ENCODE measurements at regions not wholly inside any gene's neighbourhood (a gene's known extent, or its start where the extent isn't known, plus 50 kb on each side); places are given as distances from the start of the nearest gene placed in this dataset.
"Not testable (repeated sequence)": the region's sequence is repeated elsewhere in the genome, so short reads cannot be mapped to it uniquely, and the experiment has no call there.

GRCh38 chr6:90892271-90892670, 305.4 kb upstream of the MAP3K7 start:
- Histone ChIP-seq H3K4me3 (ENCODE audit: low read depth, low read length) (no peak overlapping the region), H3K4me1 (ENCODE audit: control insufficient read depth, insufficient read depth, low read length) (peaks cover 11% of the 10 kb centered on the region), H3K9me3 (ENCODE audit: control insufficient read depth, insufficient read depth, low read length) (no peaks in the 10 kb centered on the region), H3K27me3 (ENCODE audit: control insufficient read depth, insufficient read depth, low read length) (peaks cover 5% of the 10 kb centered on the region), H3K9ac (ENCODE audit: low read depth, low read length) (no peak overlapping the region), H3K36me3 (ENCODE audit: control insufficient read depth, insufficient read depth, low read length) (no peaks in the 10 kb centered on the region)

GRCh38 chr6:90891355-90891754, 304.5 kb upstream of the MAP3K7 start:
- no peaks in the 10 kb centered on the region for H3K9me3 ChIP-seq (ENCODE audit: control insufficient read depth, insufficient read depth, low read length)
- H3K4me1 ChIP-seq (ENCODE audit: control insufficient read depth, insufficient read depth, low read length): peaks cover 11% of the 10 kb centered on the region
- peaks cover 5% of the 10 kb centered on the region for H3K27me3 ChIP-seq (ENCODE audit: control insufficient read depth, insufficient read depth, low read length)
- H3K36me3 ChIP-seq (ENCODE audit: control insufficient read depth, insufficient read depth, low read length): no peaks in the 10 kb centered on the region
- no peak overlapping the region for H3K4me3 ChIP-seq (ENCODE audit: low read depth, low read length)
- H3K9ac ChIP-seq (ENCODE audit: low read depth, low read length): no peak overlapping the region

DNA sequence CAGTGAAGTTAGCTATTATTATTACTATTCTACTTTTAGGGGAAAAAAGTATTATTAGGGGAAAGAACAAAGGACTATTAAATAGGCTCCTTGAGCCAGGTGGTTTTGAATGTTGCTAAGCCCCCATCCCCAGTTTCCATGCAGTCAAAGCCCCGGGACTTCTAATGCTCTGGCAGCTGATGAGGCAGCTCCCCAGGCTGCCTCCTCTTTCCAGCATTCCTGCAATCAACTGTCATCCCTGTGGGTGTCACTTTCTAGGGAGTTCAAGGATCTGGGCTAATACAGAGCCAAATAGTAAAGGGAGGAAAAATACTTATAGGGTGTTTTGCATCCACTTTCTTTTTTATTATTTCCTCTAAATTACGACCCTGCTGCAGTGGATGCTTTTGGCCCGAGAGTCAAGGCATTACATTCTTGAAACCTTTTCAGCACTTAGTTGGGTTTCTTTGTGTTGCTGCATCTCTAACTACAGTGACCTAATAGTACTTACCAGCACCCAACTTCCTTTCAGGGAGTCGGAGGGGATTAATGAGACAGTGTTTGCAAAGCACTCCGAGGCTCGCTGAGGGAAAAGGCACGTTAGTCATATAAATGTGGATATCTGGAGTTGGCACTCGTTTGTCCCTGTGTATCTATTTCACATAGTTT, 303.9 kb upstream of the MAP3K7 start:
- H3K27me3 ChIP-seq (ENCODE audit: control insufficient read depth, insufficient read depth, low read length): peaks cover 5% of the 10 kb centered on the region
- peaks cover 11% of the 10 kb centered on the region for H3K4me1 ChIP-seq (ENCODE audit: control insufficient read depth, insufficient read depth, low read length)
- no peaks in the 10 kb centered on the region for H3K9me3 ChIP-seq (ENCODE audit: control insufficient read depth, insufficient read depth, low read length)
- no peaks in the 10 kb centered on the region for H3K36me3 ChIP-seq (ENCODE audit: control insufficient read depth, insufficient read depth, low read length)
- H3K9ac ChIP-seq (ENCODE audit: low read depth, low read length): no peak overlapping the region
- no peak overlapping the region for H3K4me3 ChIP-seq (ENCODE audit: low read depth, low read length)

DNA sequence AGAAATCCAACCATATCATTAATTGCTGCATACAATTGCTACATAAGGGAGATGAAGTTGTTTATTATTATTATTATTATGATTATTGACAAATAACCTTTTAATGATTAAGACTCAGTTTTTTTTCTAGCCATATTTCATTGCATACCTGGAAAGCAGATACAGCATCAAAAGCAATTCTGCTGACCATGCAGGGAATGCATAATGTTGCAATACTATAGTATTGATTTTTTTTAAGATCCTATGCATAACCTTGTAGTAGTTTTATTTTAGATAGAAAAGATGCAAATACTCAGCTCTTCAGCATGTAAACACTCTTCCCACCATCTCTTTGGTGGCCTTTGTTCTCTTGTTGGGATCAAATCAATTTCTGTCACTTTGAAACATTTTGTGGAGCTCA, 300.9 kb upstream of the MAP3K7 start:
- Histone ChIP-seq H3K9ac (ENCODE audit: low read depth, low read length) (no peak overlapping the region), H3K9me3 (ENCODE audit: control insufficient read depth, insufficient read depth, low read length) (no peaks in the 10 kb centered on the region), H3K4me1 (ENCODE audit: control insufficient read depth, insufficient read depth, low read length) (peaks cover 11% of the 10 kb centered on the region), H3K27me3 (ENCODE audit: control insufficient read depth, insufficient read depth, low read length) (peaks cover 5% of the 10 kb centered on the region), H3K4me3 (ENCODE audit: low read depth, low read length) (no peak overlapping the region), H3K36me3 (ENCODE audit: control insufficient read depth, insufficient read depth, low read length) (no peaks in the 10 kb centered on the region)

- H3K4me3 ChIP-seq (ENCODE audit: low read depth, low read length): no peak overlapping the region
- no peaks in the 10 kb centered on the region for H3K36me3 ChIP-seq (ENCODE audit: control insufficient read depth, insufficient read depth, low read length)
- H3K9ac ChIP-seq (ENCODE audit: low read depth, low read length): no peak overlapping the region
- H3K9me3 ChIP-seq (ENCODE audit: control insufficient read depth, insufficient read depth, low read length): no peaks in the 10 kb centered on the region
- H3K4me1 ChIP-seq (ENCODE audit: control insufficient read depth, insufficient read depth, low read length): peaks cover 2% of the 10 kb centered on the region
- peaks cover 5% of the 10 kb centered on the region for H3K27me3 ChIP-seq (ENCODE audit: control insufficient read depth, insufficient read depth, low read length)
These were observed 298.8 kb upstream of the MAP3K7 start for GRCh38 chr6:90885611-90886056.

- H3K9ac ChIP-seq (ENCODE audit: low read depth, low read length); H3K9me3 ChIP-seq (ENCODE audit: control insufficient read depth, insufficient read depth, low read length); H3K4me3 ChIP-seq (ENCODE audit: low read depth, low read length); H3K36me3 ChIP-seq (ENCODE audit: control insufficient read depth, insufficient read depth, low read length); H3K27me3 ChIP-seq (ENCODE audit: control insufficient read depth, insufficient read depth, low read length); H3K4me1 ChIP-seq (ENCODE audit: control insufficient read depth, insufficient read depth, low read length): not testable (repeated sequence)
These were observed 298.3 kb upstream of the MAP3K7 start for GRCh38 chr6:90885137-90885536.

GRCh38 chr6:90877616-90878015, 290.7 kb upstream of the MAP3K7 start:
- no peak overlapping the region for H3K9ac ChIP-seq (ENCODE audit: low read depth, low read length)
- H3K4me1 ChIP-seq (ENCODE audit: control insufficient read depth, insufficient read depth, low read length): no peaks in the 10 kb centered on the region
- no peaks in the 10 kb centered on the region for H3K27me3 ChIP-seq (ENCODE audit: control insufficient read depth, insufficient read depth, low read length)
- H3K9me3 ChIP-seq (ENCODE audit: control insufficient read depth, insufficient read depth, low read length): no peaks in the 10 kb centered on the region
- no peak overlapping the region for H3K4me3 ChIP-seq (ENCODE audit: low read depth, low read length)
- H3K36me3 ChIP-seq (ENCODE audit: control insufficient read depth, insufficient read depth, low read length): no peaks in the 10 kb centered on the region

DNA sequence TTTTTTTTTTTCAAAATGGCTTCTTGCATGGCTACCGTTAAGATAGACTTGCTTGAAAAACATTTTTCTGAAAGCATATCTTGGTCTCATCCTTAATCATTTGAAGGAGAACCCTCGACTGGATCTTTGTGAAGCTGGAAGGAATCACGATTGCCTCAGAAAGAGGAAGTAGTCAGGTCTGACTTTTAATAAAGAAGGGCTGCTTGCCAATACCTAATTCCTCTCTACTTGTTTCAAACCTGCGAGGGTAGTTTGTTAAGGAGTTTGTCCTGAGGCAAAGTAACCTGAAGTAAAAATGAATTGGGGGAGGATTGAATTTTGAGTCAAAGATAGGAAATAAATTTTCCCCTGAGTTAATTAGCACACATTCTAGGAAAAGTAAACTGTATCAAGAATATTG, 288.1 kb upstream of the MAP3K7 start:
- Histone ChIP-seq H3K27me3 (ENCODE audit: control insufficient read depth, insufficient read depth, low read length) (no peaks in the 10 kb centered on the region), H3K4me1 (ENCODE audit: control insufficient read depth, insufficient read depth, low read length) (no peaks in the 10 kb centered on the region), H3K9me3 (ENCODE audit: control insufficient read depth, insufficient read depth, low read length) (no peaks in the 10 kb centered on the region), H3K9ac (ENCODE audit: low read depth, low read length) (no peak overlapping the region), H3K36me3 (ENCODE audit: control insufficient read depth, insufficient read depth, low read length) (no peaks in the 10 kb centered on the region), H3K4me3 (ENCODE audit: low read depth, low read length) (no peak overlapping the region)

GRCh38 chr6:90872981-90873380, 286.1 kb upstream of the MAP3K7 start:
- H3K27me3 ChIP-seq (ENCODE audit: control insufficient read depth, insufficient read depth, low read length): no peaks in the 10 kb centered on the region
- no peak overlapping the region for H3K9ac ChIP-seq (ENCODE audit: low read depth, low read length)
- H3K4me3 ChIP-seq (ENCODE audit: low read depth, low read length): no peak overlapping the region
- H3K9me3 ChIP-seq (ENCODE audit: control insufficient read depth, insufficient read depth, low read length): no peaks in the 10 kb centered on the region
- no peaks in the 10 kb centered on the region for H3K36me3 ChIP-seq (ENCODE audit: control insufficient read depth, insufficient read depth, low read length)
- no peaks in the 10 kb centered on the region for H3K4me1 ChIP-seq (ENCODE audit: control insufficient read depth, insufficient read depth, low read length)

DNA sequence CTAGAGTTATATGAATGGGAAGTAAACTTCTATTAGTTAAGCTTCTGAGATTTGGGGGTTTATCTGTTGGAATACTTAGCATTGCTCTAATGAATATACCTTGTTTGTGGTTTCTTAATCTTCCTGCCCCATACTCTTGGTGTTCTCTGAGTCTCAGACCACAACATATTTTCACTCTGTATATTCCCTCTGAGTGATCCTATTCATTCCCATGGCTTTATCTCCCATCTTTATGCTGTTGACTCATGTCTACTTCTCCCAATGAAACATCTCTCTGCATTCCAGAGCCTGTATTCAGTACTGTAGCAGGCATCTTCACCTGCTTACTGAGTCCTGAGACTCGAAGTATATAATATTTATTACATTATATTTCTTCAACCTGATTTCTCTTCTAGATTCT, 283.7 kb upstream of the MAP3K7 start:
- H3K9me3 ChIP-seq (ENCODE audit: control insufficient read depth, insufficient read depth, low read length): no peaks in the 10 kb centered on the region
- H3K36me3 ChIP-seq (ENCODE audit: control insufficient read depth, insufficient read depth, low read length): no peaks in the 10 kb centered on the region
- no peak overlapping the region for H3K9ac ChIP-seq (ENCODE audit: low read depth, low read length)
- H3K27me3 ChIP-seq (ENCODE audit: control insufficient read depth, insufficient read depth, low read length): no peaks in the 10 kb centered on the region
- no peaks in the 10 kb centered on the region for H3K4me1 ChIP-seq (ENCODE audit: control insufficient read depth, insufficient read depth, low read length)
- no peak overlapping the region for H3K4me3 ChIP-seq (ENCODE audit: low read depth, low read length)

DNA sequence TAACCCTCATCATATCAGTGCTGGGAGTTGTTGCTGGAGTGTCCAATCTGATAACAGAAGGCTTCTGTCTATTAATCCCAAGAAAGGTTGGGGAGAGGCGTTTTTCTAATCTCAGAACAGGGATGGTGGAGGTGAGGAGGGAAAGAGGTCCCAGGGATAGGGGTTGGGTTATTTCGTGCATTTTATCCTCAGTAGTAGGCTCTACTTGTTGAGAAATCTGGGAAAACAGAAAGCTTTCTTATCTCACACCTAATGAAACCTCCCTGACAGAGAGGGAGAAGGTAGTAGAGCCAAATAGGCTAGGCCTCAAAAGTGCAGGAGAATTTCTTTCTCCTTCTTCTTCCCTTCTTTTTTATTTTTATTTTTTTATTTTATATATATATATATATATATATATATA, 281.8 kb upstream of the MAP3K7 start:
- Histone ChIP-seq H3K9ac (ENCODE audit: low read depth, low read length) (no peak overlapping the region), H3K4me1 (ENCODE audit: control insufficient read depth, insufficient read depth, low read length) (no peaks in the 10 kb centered on the region), H3K4me3 (ENCODE audit: low read depth, low read length) (no peak overlapping the region), H3K27me3 (ENCODE audit: control insufficient read depth, insufficient read depth, low read length) (no peaks in the 10 kb centered on the region), H3K36me3 (ENCODE audit: control insufficient read depth, insufficient read depth, low read length) (no peaks in the 10 kb centered on the region), H3K9me3 (ENCODE audit: control insufficient read depth, insufficient read depth, low read length) (no peaks in the 10 kb centered on the region)

GRCh38 chr6:90868256-90868655, 281.4 kb upstream of the MAP3K7 start:
- Histone ChIP-seq H3K27me3 (ENCODE audit: control insufficient read depth, insufficient read depth, low read length) (no peaks in the 10 kb centered on the region), H3K4me1 (ENCODE audit: control insufficient read depth, insufficient read depth, low read length) (no peaks in the 10 kb centered on the region), H3K4me3 (ENCODE audit: low read depth, low read length) (no peak overlapping the region), H3K9ac (ENCODE audit: low read depth, low read length) (no peak overlapping the region), H3K9me3 (ENCODE audit: control insufficient read depth, insufficient read depth, low read length) (no peaks in the 10 kb centered on the region), H3K36me3 (ENCODE audit: control insufficient read depth, insufficient read depth, low read length) (no peaks in the 10 kb centered on the region)
